PC-3 (cell line): ENCODE measurements at regions not wholly inside any gene's neighbourhood (a gene's known extent, or its start where the extent isn't known, plus 50 kb on each side); places are given as distances from the start of the nearest gene placed in this dataset.

Experiments used
- ATAC-seq: fragments of 200-7000 bp; cut with Tn5 transposase; 2 replicates; pipeline ENCODE4 v1.9.1; 2020; ENCODE audit warnings: mild to moderate bottlenecking, moderate library complexity
- BruUV-seq: library from RNA; stranded (reverse); fragments of 400-500 nt; replicated peaks from 2 replicates; lab custom pipeline; 2021; lab: Mats Ljungman, UMichigan
- CTCF ChIA-PET: fragments of 300-600 bp; sonication (Branson Sonifier 250); formaldehyde crosslinking; loops from one replicate; lab custom pipeline; 2022; ENCODE audit warnings: antibody characterized with exemption; lab: Charles Lee
- POLR2A ChIA-PET: fragments of 300-600 bp; sonication (Branson Sonifier 250); formaldehyde crosslinking; loops from one replicate; lab custom pipeline; 2022; ENCODE audit warnings: antibody characterized with exemption; ENCODE audit not compliant: unreplicated experiment; lab: Charles Lee
- DNase-seq: peaks from one replicate; pipeline ENCODE4 v3.0.0-alpha.2; 2015
- H2AFZ ChIP-seq: fragments of 300-600 bp; sonication (generic); 2 replicates; pipeline ENCODE4 v1.6.0; 2016; ENCODE audit warnings: antibody characterized with exemption, low read length
- H3F3A ChIP-seq: fragments of 300-600 bp; sonication (generic); one replicate; pipeline ENCODE4 v1.6.0; 2017; ENCODE audit warnings: antibody characterized with exemption, low read length, control low read depth, mild to moderate bottlenecking; ENCODE audit not compliant: unreplicated experiment
- H3K27ac ChIP-seq: fragments of 300-600 bp; sonication (generic); 2 replicates; pipeline ENCODE4 v1.5.1; 2016; ENCODE audit warnings: mild to moderate bottlenecking, low read length
- H3K27me3 ChIP-seq: fragments of 300-600 bp; sonication (generic); 2 replicates; pipeline ENCODE4 v1.6.1; 2016; ENCODE audit warnings: low read length, mixed read lengths
- H3K36me3 ChIP-seq: fragments of 300-600 bp; sonication (generic); 2 replicates; pipeline ENCODE4 v1.6.1; 2016; ENCODE audit warnings: low read depth, mixed run types, low read length, mixed read lengths
- H3K4me1 ChIP-seq: fragments of 300-600 bp; sonication (generic); 2 replicates; pipeline ENCODE4 v1.5.1; 2016; ENCODE audit warnings: low read length; ENCODE audit not compliant: insufficient read depth
- H3K4me2 ChIP-seq: fragments of 300-600 bp; sonication (generic); 2 replicates; pipeline ENCODE4 v1.6.0; 2016; ENCODE audit warnings: low read length
- H3K4me3 ChIP-seq: fragments of 300-600 bp; sonication (generic); 2 replicates; pipeline ENCODE4 v1.5.1; 2016; ENCODE audit warnings: mild to moderate bottlenecking, low read length, mixed read lengths
- H3K79me2 ChIP-seq: fragments of 300-600 bp; sonication (generic); 2 replicates; pipeline ENCODE4 v1.6.1; 2017; ENCODE audit warnings: low read length, mixed read lengths
- H3K9ac ChIP-seq: fragments of 300-600 bp; sonication (generic); 2 replicates; pipeline ENCODE4 v1.6.0; 2016; ENCODE audit warnings: mild to moderate bottlenecking, low read length
- H3K9me2 ChIP-seq: fragments of 300-600 bp; sonication (generic); replicated peaks from 2 replicates; pipeline ENCODE4 v1.6.1; 2016; ENCODE audit warnings: mixed run types, low read length, mixed read lengths
- H3K9me3 ChIP-seq: fragments of 300-600 bp; sonication (generic); 2 replicates; pipeline ENCODE4 v1.6.1; 2016; ENCODE audit warnings: low read length, mixed read lengths
- H4K20me1 ChIP-seq: fragments of 300-600 bp; sonication (generic); 2 replicates; pipeline ENCODE4 v1.6.1; 2016; ENCODE audit warnings: low read length, mixed read lengths
- EZH2 ChIP-seq: fragments of 300-600 bp; sonication (generic); IDR thresholded peaks from one replicate; pipeline ENCODE4 v1.6.1; 2017; ENCODE audit warnings: antibody characterized with exemption, mild to moderate bottlenecking, low read length; ENCODE audit not compliant: unreplicated experiment
- EZH2phosphoT487 ChIP-seq: fragments of 300-600 bp; sonication (generic); IDR thresholded peaks from 2 replicates; pipeline ENCODE4 v1.6.1; 2018; ENCODE audit warnings: mild to moderate bottlenecking, antibody characterized with exemption, low read length, borderline replicate concordance
- intact Hi-C: fragments of 100-400 bp; cut with micrococcal nuclease; formaldehyde crosslinking; loops from 2 replicates; pipeline ENCODE4 v1.9.0; 2023
- TF ChIP-seq, protein P1 (sequence below): fragments of 300-600 bp; sonication (generic); conservative IDR thresholded peaks from 2 replicates; pipeline ENCODE4 v1.5.1; 2017; ENCODE audit warnings: antibody characterized with exemption, low read depth, mild to moderate bottlenecking, low read length

GRCh38 chr11:14578541-14578956 lies 58.4 kb upstream of the PSMA1 start:
- H3K79me2 ChIP-seq, result no peaks in the 10 kb centered on the region
- H3K9ac ChIP-seq, result no peak overlapping the region
- H3K4me3 ChIP-seq, result no peak overlapping the region
- CTCF ChIA-PET, result no interaction called here
- H3K27ac ChIP-seq, result no peak overlapping the region
- H3K9me2 ChIP-seq, result no peaks in the 10 kb centered on the region
- H3K36me3 ChIP-seq, result no peaks in the 10 kb centered on the region
- H3F3A ChIP-seq, result no peaks in the 10 kb centered on the region
- TF ChIP-seq EZH2 (no peak), EZH2phosphoT487 (no peak)
- TF ChIP-seq, protein P1, sequence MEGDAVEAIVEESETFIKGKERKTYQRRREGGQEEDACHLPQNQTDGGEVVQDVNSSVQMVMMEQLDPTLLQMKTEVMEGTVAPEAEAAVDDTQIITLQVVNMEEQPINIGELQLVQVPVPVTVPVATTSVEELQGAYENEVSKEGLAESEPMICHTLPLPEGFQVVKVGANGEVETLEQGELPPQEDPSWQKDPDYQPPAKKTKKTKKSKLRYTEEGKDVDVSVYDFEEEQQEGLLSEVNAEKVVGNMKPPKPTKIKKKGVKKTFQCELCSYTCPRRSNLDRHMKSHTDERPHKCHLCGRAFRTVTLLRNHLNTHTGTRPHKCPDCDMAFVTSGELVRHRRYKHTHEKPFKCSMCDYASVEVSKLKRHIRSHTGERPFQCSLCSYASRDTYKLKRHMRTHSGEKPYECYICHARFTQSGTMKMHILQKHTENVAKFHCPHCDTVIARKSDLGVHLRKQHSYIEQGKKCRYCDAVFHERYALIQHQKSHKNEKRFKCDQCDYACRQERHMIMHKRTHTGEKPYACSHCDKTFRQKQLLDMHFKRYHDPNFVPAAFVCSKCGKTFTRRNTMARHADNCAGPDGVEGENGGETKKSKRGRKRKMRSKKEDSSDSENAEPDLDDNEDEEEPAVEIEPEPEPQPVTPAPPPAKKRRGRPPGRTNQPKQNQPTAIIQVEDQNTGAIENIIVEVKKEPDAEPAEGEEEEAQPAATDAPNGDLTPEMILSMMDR, result no peak
- H2AFZ ChIP-seq, result no peak overlapping the region
- no peaks in the 10 kb centered on the region for H3K9me3 ChIP-seq
- H4K20me1 ChIP-seq, result no peaks in the 10 kb centered on the region
- H3K4me1 ChIP-seq, result 0 out of 2 replicates have a peak, but pooled peaks cover 3% of the 10 kb centered on the region
- no TSS peak for BruUV-seq
- DNase-seq (peak; percentile 22), ATAC-seq (no peak)
- intact Hi-C loops, result no loop called here
- no peaks in the 10 kb centered on the region for H3K27me3 ChIP-seq
- no peak overlapping the region for H3K4me2 ChIP-seq
- POLR2A ChIA-PET, result no interaction called here

DNA sequence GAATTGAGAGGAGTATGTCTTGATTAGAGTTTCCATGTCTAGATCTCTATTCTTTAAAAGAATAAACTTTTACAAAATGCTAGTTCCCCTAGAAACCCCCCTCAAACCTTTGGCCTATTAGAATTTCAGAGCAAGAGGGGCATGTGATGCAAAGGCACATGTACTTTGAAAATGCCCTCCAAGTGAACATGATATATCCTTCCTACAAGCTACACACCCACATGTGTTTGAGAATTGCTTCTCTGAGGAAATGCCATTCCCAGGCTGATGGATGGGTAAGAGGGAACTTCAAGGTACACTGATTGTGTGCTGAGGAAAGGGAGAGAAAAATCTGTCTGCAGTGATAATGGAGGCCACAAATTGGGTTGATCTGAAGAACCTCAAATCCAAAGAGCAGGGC lies 59.5 kb upstream of the PSMA1 start:
- Histone ChIP-seq H3K4me2 (no peak overlapping the region), H3K9ac (no peak overlapping the region), H3K27ac (no peak overlapping the region), H4K20me1 (no peaks in the 10 kb centered on the region), H3K27me3 (no peaks in the 10 kb centered on the region), H3K4me1 (0 out of 2 replicates have a peak, but pooled peaks cover 3% of the 10 kb centered on the region), H3K9me2 (no peaks in the 10 kb centered on the region), H3K4me3 (no peak overlapping the region), H3K79me2 (no peaks in the 10 kb centered on the region), H3F3A (no peaks in the 10 kb centered on the region), H3K9me3 (no peaks in the 10 kb centered on the region), H3K36me3 (no peaks in the 10 kb centered on the region), H2AFZ (no peak overlapping the region)
- TF ChIP-seq EZH2phosphoT487, result no peak
- TF ChIP-seq, protein P1, result no peak
- no peak for TF ChIP-seq EZH2
- BruUV-seq, result no TSS peak
- ChIA-PET POLR2A (no interaction called here), CTCF (no interaction called here)
- no peak for ATAC-seq
- intact Hi-C loops, result no loop called here
- DNase-seq, result no peak

DNA sequence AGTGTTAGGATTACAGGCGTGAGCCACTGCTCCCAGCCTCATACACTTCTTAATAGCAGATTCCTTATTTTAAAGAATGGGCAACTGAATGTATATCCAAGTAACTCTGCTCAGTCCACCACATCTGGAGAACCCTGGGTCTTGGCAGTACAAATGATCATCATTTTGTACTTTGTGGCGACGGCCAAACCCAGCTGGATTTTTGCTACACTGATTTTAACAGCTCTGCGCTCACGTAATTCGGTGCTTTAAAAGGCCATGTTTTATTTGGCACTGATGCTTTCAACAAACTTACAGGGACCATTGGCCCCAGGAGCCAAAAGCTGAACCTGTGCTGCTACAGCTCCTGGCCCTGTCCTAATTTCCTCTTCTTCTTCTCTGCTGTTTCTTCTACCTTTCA lies 60.8 kb upstream of the PDE3B start:
- no peak overlapping the region for H3K4me3 ChIP-seq
- H3K79me2 ChIP-seq, result no peaks in the 10 kb centered on the region
- no TSS peak for BruUV-seq
- no peaks in the 10 kb centered on the region for H3K36me3 ChIP-seq
- ChIA-PET CTCF (no interaction called here), POLR2A (no interaction called here)
- H3K27me3 ChIP-seq, result peaks cover 4% of the 10 kb centered on the region; the same call in 1 of the 2 replicates
- H3K9ac ChIP-seq, result no peak overlapping the region
- no peaks in the 10 kb centered on the region for H3K9me3 ChIP-seq
- H2AFZ ChIP-seq, result no peak overlapping the region
- no peaks in the 10 kb centered on the region for H3K9me2 ChIP-seq
- DNase-seq (no peak), ATAC-seq (no peak)
- intact Hi-C loops, result no loop called here
- H4K20me1 ChIP-seq, result no peaks in the 10 kb centered on the region
- no peak overlapping the region for H3K4me2 ChIP-seq
- no peak overlapping the region for H3K27ac ChIP-seq
- TF ChIP-seq EZH2 (no peak), EZH2phosphoT487 (no peak)
- TF ChIP-seq, protein P1, result no peak
- H3K4me1 ChIP-seq, result 0 out of 2 replicates have a peak, but pooled peaks cover 3% of the 10 kb centered on the region
- H3F3A ChIP-seq, result no peaks in the 10 kb centered on the region
